DOHH2 (cell line): ENCODE measurements at regions not wholly inside any gene's neighbourhood (a gene's known extent, or its start where the extent isn't known, plus 50 kb on each side); places are given as distances from the start of the nearest gene placed in this dataset.

Experiments used
- H3F3A ChIP-seq: fragments of 200-600 bp; sonication (generic), shearing (Covaris generic); 2 replicates; pipeline ENCODE4 v1.6.0; 2016; ENCODE audit warnings: antibody characterized with exemption, mild to moderate bottlenecking; ENCODE audit not compliant: control insufficient read depth, insufficient read depth
- H3K27ac ChIP-seq: fragments of 200-600 bp; sonication (generic); 2 replicates; pipeline ENCODE4 v1.5.1; 2014; ENCODE audit warnings: low read depth, mild to moderate bottlenecking, low read length, moderate library complexity
- H3K27me3 ChIP-seq: fragments of 200-600 bp; sonication (generic); 2 replicates; pipeline ENCODE4 v1.6.1; 2014; ENCODE audit warnings: mild to moderate bottlenecking, low read length, mixed read lengths; ENCODE audit not compliant: control insufficient read depth
- H3K36me3 ChIP-seq: fragments of 200-600 bp; sonication (generic); 2 replicates; pipeline ENCODE4 v1.6.1; 2014; ENCODE audit warnings: mild to moderate bottlenecking, low read length, moderate library complexity, mixed read lengths; ENCODE audit not compliant: control insufficient read depth
- H3K4me1 ChIP-seq: fragments of 200-600 bp; sonication (generic); 2 replicates; pipeline ENCODE4 v1.6.1; 2014; ENCODE audit warnings: mild to moderate bottlenecking, low read length, mixed read lengths; ENCODE audit not compliant: control insufficient read depth
- H3K4me2 ChIP-seq: fragments of 200-600 bp; sonication (generic); 2 replicates; pipeline ENCODE4 v1.6.0; 2014; ENCODE audit warnings: mild to moderate bottlenecking, low read length, moderate library complexity
- H3K4me3 ChIP-seq: fragments of 200-600 bp; sonication (generic); 2 replicates; pipeline ENCODE4 v1.5.1; 2014; ENCODE audit warnings: mild to moderate bottlenecking, low read length, mixed read lengths
- H3K79me2 ChIP-seq: fragments of 200-600 bp; sonication (generic); 2 replicates; pipeline ENCODE4 v1.6.1; 2014; ENCODE audit warnings: mild to moderate bottlenecking, low read length, mixed read lengths; ENCODE audit not compliant: control insufficient read depth
- H3K9me2 ChIP-seq: fragments of 200-600 bp; sonication (generic); replicated peaks from 2 replicates; pipeline ENCODE4 v1.6.1; 2014; ENCODE audit warnings: mild to moderate bottlenecking, low read length, mixed read lengths; ENCODE audit not compliant: control insufficient read depth
- H3K9me3 ChIP-seq: fragments of 200-600 bp; sonication (generic); 2 replicates; pipeline ENCODE4 v1.6.1; 2014; ENCODE audit warnings: antibody characterized with exemption, low read length, mixed read lengths; ENCODE audit not compliant: control insufficient read depth, insufficient read depth
- H4K20me1 ChIP-seq: fragments of 200-600 bp; sonication (generic); 2 replicates; pipeline ENCODE4 v1.6.0; 2014; ENCODE audit warnings: low read depth, mild to moderate bottlenecking, antibody characterized with exemption, low read length, moderate library complexity; ENCODE audit not compliant: control insufficient read depth, insufficient read depth
- CTCF ChIP-seq: fragments of 200-600 bp; sonication (generic); IDR thresholded peaks from one replicate; pipeline ENCODE4 v1.5.1; 2014; ENCODE audit warnings: antibody characterized with exemption, mild to moderate bottlenecking, low read depth, low read length; ENCODE audit not compliant: poor library complexity, severe bottlenecking
- EZH2phosphoT487 ChIP-seq: fragments of 200-600 bp; sonication (generic); IDR thresholded peaks from 2 replicates; pipeline ENCODE4 v1.6.1; 2017; ENCODE audit warnings: borderline replicate concordance, mild to moderate bottlenecking, antibody characterized with exemption, low read length, moderate library complexity, mixed read lengths

- Histone ChIP-seq H3K4me1 (peaks cover 7% of the 10 kb centered on the region; the same call in 1 of the 2 replicates), H3F3A (no peaks in the 10 kb centered on the region), H4K20me1 (no peaks in the 10 kb centered on the region), H3K4me3 (no peak overlapping the region), H3K27me3 (no peaks in the 10 kb centered on the region), H3K79me2 (no peaks in the 10 kb centered on the region), H3K9me3 (no peaks in the 10 kb centered on the region), H3K27ac (no peak overlapping the region), H3K9me2 (no peaks in the 10 kb centered on the region), H3K36me3 (no peaks in the 10 kb centered on the region), H3K4me2 (no peak overlapping the region)
- TF ChIP-seq CTCF (no peak), EZH2phosphoT487 (no peak)
Measured at GRCh38 chr6:154917941-154918340, 77.2 kb upstream of the TIAM2 start.

- Histone ChIP-seq H3K27me3 (no peaks in the 10 kb centered on the region), H3K27ac (no peak overlapping the region), H3K36me3 (no peaks in the 10 kb centered on the region)
Measured at GRCh38 chr6:154919806-154920205, 75.3 kb upstream of the TIAM2 start.

GRCh38 chr6:154920495-154921200 is 74.5 kb upstream of the TIAM2 start:
- no peak overlapping the region for H3K4me2 ChIP-seq
- TF ChIP-seq CTCF (no peak), EZH2phosphoT487 (no peak)
- H3K9me2 ChIP-seq, result no peaks in the 10 kb centered on the region
- no peak overlapping the region for H3K4me3 ChIP-seq
- H3K9me3 ChIP-seq, result no peaks in the 10 kb centered on the region
- no peaks in the 10 kb centered on the region for H3K27me3 ChIP-seq
- H3K4me1 ChIP-seq, result peaks cover 7% of the 10 kb centered on the region; the same call in 1 of the 2 replicates
- no peaks in the 10 kb centered on the region for H3K36me3 ChIP-seq
- H3F3A ChIP-seq, result no peaks in the 10 kb centered on the region
- no peaks in the 10 kb centered on the region for H3K79me2 ChIP-seq
- H3K27ac ChIP-seq, result no peak overlapping the region
- no peaks in the 10 kb centered on the region for H4K20me1 ChIP-seq

More at GRCh38 chr6:154919806-154920205, 75.3 kb upstream of the TIAM2 start:
- Histone ChIP-seq H3K9me3 (no peaks in the 10 kb centered on the region), H3K9me2 (no peaks in the 10 kb centered on the region), H3K4me3 (no peak overlapping the region), H3K4me2 (no peak overlapping the region), H3K4me1 (peaks cover 7% of the 10 kb centered on the region; the same call in 1 of the 2 replicates), H4K20me1 (no peaks in the 10 kb centered on the region), H3K79me2 (no peaks in the 10 kb centered on the region), H3F3A (no peaks in the 10 kb centered on the region)
- no peak for TF ChIP-seq CTCF
- TF ChIP-seq EZH2phosphoT487, result no peak
